ENCODE measurements at regions not wholly inside any gene's neighbourhood (a gene's known extent, or its start where the extent isn't known, plus 50 kb on each side); places are given as distances from the start of the nearest gene placed in this dataset.

DNA sequence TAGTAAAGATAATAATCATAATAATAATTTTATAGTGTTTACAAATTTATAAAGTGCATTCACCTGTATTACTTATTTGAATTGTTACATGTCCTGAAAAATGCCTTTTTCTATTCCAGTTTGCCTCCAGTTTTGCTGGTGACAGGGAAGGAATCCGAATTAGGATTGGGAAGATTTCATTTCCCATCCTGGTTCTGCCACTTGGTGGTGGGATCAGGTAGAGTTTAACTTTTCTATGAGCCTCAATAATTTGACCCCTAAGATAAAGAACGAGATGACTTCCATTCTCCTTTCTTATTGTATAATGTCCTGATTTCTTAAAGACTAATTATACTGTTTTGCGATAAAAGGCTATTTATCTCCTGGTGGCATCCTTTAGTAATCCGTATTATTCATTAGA is 1090.9 kb downstream of the RAPGEF2 start:
- Histone ChIP-seq H3K4me1 (no peaks in the 10 kb centered on the region), H3K27ac (no peak overlapping the region), H3K9me3 (peaks cover 0 to 4% of the 10 kb centered on the region in 2 donors), H3K36me3 (no peaks in the 10 kb centered on the region), H3K27me3 (no peaks in the 10 kb centered on the region), H3K4me3 (no peak overlapping the region)
- no peak for DNase-seq (ENCODE audit: low spot score in 2 of 2)
- intact Hi-C loops (cut with DNase I): no loop called here
- TF ChIP-seq, protein P1, sequence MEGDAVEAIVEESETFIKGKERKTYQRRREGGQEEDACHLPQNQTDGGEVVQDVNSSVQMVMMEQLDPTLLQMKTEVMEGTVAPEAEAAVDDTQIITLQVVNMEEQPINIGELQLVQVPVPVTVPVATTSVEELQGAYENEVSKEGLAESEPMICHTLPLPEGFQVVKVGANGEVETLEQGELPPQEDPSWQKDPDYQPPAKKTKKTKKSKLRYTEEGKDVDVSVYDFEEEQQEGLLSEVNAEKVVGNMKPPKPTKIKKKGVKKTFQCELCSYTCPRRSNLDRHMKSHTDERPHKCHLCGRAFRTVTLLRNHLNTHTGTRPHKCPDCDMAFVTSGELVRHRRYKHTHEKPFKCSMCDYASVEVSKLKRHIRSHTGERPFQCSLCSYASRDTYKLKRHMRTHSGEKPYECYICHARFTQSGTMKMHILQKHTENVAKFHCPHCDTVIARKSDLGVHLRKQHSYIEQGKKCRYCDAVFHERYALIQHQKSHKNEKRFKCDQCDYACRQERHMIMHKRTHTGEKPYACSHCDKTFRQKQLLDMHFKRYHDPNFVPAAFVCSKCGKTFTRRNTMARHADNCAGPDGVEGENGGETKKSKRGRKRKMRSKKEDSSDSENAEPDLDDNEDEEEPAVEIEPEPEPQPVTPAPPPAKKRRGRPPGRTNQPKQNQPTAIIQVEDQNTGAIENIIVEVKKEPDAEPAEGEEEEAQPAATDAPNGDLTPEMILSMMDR (IDR thresholded peaks at IDR 0.05): no peak

- Histone ChIP-seq H3K9me3 (peaks cover 0 to 4% of the 10 kb centered on the region in 2 donors), H3K4me3 (no peak overlapping the region), H3K27me3 (no peaks in the 10 kb centered on the region), H3K4me1 (no peaks in the 10 kb centered on the region), H3K36me3 (no peaks in the 10 kb centered on the region), H3K27ac (no peak overlapping the region)
- TF ChIP-seq, protein P1 (IDR thresholded peaks at IDR 0.05): no peak
- no peak for DNase-seq (ENCODE audit: low spot score in 2 of 2)
- intact Hi-C loops (cut with DNase I): no loop called here
Observed at GRCh38 chr4:160194716-160195115, 1091.8 kb downstream of the RAPGEF2 start.

DNA sequence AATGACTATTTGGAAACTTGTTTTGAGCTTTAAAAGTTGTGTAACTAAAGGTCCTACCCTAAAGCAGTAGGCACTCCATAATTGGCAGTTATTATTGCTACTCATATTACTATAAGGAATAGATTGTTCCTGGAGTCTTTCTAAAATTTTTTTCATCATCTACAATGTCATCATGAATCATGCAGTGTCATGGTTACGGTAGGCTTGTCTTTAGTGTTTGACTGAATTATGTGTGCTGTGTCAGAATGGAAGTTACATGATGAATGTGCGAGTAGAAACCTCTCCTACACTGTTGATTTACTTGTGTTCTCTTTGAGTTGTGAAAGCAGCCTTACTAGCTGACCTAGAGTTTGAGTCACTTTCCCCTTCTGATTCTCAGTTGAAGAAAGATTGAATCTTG is 1099.9 kb downstream of the RAPGEF2 start:
- intact Hi-C loops (cut with DNase I): no loop called here
- Histone ChIP-seq H3K27ac (no peak overlapping the region), H3K27me3 (no peaks in the 10 kb centered on the region), H3K9me3 (no peaks in the 10 kb centered on the region), H3K4me1 (no peaks in the 10 kb centered on the region), H3K36me3 (no peaks in the 10 kb centered on the region), H3K4me3 (no peak overlapping the region)
- no peak for DNase-seq (ENCODE audit: low spot score in 2 of 2)
- TF ChIP-seq, protein P1 (IDR thresholded peaks at IDR 0.05): no peak

DNA sequence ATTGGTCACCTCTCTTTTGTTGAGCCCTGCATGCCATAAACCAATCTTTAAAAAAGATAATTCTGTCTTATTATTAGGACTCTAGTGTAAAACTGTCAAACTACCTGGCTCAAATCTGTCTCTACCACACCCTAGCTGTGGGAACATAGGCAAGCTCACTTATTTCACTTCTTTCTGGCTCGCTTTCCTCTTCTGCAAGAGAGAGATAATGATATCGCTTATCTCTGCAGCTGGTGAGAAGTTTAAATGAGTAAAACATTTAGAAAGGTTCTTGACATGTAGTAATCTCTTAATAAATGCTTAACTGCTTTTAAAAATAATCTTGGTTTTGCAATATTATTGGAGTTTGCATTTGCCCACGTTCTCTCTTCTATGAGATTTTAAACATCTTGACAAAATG is 1109.2 kb downstream of the RAPGEF2 start:
- Histone ChIP-seq H3K4me1 (no peaks in the 10 kb centered on the region), H3K9me3 (no peaks in the 10 kb centered on the region), H3K27ac (no peak overlapping the region), H3K27me3 (no peaks in the 10 kb centered on the region), H3K4me3 (no peak overlapping the region), H3K36me3 (no peaks in the 10 kb centered on the region)
- TF ChIP-seq, protein P1 (IDR thresholded peaks at IDR 0.05): no peak
- intact Hi-C loops (cut with DNase I): no loop called here
- DNase-seq (ENCODE audit: low spot score in 2 of 2): no peak

- Histone ChIP-seq H3K4me1 (no peaks in the 10 kb centered on the region), H3K27ac (no peak overlapping the region), H3K27me3 (no peaks in the 10 kb centered on the region), H3K9me3 (no peaks in the 10 kb centered on the region), H3K36me3 (no peaks in the 10 kb centered on the region), H3K4me3 (no peak overlapping the region)
- intact Hi-C loops (cut with DNase I): no loop called here
- TF ChIP-seq, protein P1 (IDR thresholded peaks at IDR 0.05): no peak
- no peak for DNase-seq (ENCODE audit: low spot score in 2 of 2)
Observed at GRCh38 chr4:160213366-160213765, 1110.5 kb downstream of the RAPGEF2 start.

GRCh38 chr4:160217352-160217751 is 1114.5 kb downstream of the RAPGEF2 start:
- no peak for DNase-seq (ENCODE audit: low spot score in 2 of 2)
- Histone ChIP-seq H3K4me1 (no peaks in the 10 kb centered on the region), H3K4me3 (no peak overlapping the region), H3K36me3 (no peaks in the 10 kb centered on the region), H3K9me3 (peaks cover 3% of the 10 kb centered on the region in 2 donors), H3K27me3 (no peaks in the 10 kb centered on the region), H3K27ac (no peak overlapping the region)
- intact Hi-C loops (cut with DNase I): no loop called here
- TF ChIP-seq, protein P1 (IDR thresholded peaks at IDR 0.05): no peak

Measured in ascending aorta (tissue), 2 donors.